Testis (tissue), 2 donors: ENCODE measurements at regions not wholly inside any gene's neighbourhood (a gene's known extent, or its start where the extent isn't known, plus 50 kb on each side); places are given as distances from the start of the nearest gene placed in this dataset.

ENCODE experiments used
- DNase-seq: peaks from one replicate; pipeline ENCODE4 v3.0.0-alpha.2; 2019
- H3K27ac ChIP-seq, 2 donors: fragments of 200-600 bp; sonication (generic); one replicate each; pipeline ENCODE4 v1.5.1; 2019
- H3K27me3 ChIP-seq: fragments of 200-600 bp; sonication (generic); one replicate; pipeline ENCODE4 v1.5.1; 2019
- H3K36me3 ChIP-seq: fragments of 200-600 bp; sonication (generic); one replicate; pipeline ENCODE4 v1.5.1; 2017; ENCODE audit warnings: low read depth; ENCODE audit errors: missing control alignments
- H3K4me1 ChIP-seq: fragments of 200-600 bp; sonication (generic); one replicate; pipeline ENCODE4 v1.5.1; 2019
- H3K4me3 ChIP-seq, 2 donors: fragments of 200-600 bp; sonication (generic); one replicate each; pipeline ENCODE4 v1.5.1; 2017 to 2019
- H3K9me3 ChIP-seq: fragments of 200-600 bp; sonication (generic); one replicate; pipeline ENCODE4 v1.5.1; 2017
- POLR2A ChIP-seq: fragments of 450-650 bp; IDR thresholded peaks from one replicate; pipeline ENCODE4 v1.6.1; 2017; ENCODE audit warnings: antibody characterized with exemption, mild to moderate bottlenecking, moderate library complexity
- WGBS, 2 donors: methylation state at CpG; one replicate each; pipeline ENCODE4 v1.1.5; 2018; 5-methylcytosine and 5-hydroxymethylcytosine counted together
- intact Hi-C: fragments of 100-400 bp; cut with DNase I; formaldehyde crosslinking; loops from one replicate; pipeline ENCODE4 v1.15.1; 2023; ENCODE audit warnings: low total_unique reads
- TF ChIP-seq, protein P1 (sequence below), 3 experiments: fragments of 450-650 bp in 2 of 3; fragments of 200-600 bp in 1 of 3; sonication (generic) in 1 of 3; IDR thresholded peaks; one replicate each; pipeline ENCODE4 v1.5.1; 2016 to 2019; ENCODE audit warnings: antibody characterized with exemption in 3 of 3, mild to moderate bottlenecking in 2 of 3, moderate library complexity in 1 of 3

DNA sequence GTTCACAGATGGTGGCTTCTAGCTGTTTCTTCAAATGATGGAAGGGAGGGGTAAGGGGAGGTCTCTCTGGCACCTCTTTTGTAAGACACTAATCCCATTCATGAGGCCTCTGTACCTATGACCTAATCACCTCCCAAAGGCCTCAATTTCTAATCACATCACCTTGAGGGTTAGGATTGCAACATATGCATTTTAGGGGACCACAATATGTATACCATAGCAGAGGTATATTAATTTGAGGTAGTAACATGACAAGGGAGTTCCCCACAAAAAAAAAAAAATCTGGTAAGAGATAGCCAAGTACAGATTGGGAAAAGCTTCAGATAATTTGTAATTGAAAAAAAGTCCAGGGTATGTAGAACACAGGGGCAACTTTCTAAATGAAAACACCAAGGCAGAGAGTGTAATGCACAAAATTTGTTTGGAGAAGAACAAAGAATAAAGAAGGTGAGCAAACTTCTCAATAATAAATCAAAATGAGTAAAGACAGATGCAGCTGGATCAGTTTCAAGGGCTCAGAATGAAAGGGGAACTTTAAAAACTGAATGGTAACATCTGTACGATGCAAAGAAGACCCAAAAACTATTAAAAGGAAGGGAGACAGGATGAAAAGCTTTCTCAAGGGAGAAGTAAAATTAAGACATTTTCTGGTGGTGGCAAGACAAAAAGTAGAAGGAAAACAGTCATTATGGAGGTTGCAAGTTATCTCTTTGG, 125.5 kb upstream of the DCN start:
- no peaks in the 10 kb centered on the region for H3K9me3 ChIP-seq
- TF ChIP-seq, protein P1, sequence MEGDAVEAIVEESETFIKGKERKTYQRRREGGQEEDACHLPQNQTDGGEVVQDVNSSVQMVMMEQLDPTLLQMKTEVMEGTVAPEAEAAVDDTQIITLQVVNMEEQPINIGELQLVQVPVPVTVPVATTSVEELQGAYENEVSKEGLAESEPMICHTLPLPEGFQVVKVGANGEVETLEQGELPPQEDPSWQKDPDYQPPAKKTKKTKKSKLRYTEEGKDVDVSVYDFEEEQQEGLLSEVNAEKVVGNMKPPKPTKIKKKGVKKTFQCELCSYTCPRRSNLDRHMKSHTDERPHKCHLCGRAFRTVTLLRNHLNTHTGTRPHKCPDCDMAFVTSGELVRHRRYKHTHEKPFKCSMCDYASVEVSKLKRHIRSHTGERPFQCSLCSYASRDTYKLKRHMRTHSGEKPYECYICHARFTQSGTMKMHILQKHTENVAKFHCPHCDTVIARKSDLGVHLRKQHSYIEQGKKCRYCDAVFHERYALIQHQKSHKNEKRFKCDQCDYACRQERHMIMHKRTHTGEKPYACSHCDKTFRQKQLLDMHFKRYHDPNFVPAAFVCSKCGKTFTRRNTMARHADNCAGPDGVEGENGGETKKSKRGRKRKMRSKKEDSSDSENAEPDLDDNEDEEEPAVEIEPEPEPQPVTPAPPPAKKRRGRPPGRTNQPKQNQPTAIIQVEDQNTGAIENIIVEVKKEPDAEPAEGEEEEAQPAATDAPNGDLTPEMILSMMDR (IDR thresholded peaks at IDR 0.05): no peak
- TF ChIP-seq POLR2A: no peak
- no peaks in the 10 kb centered on the region for H3K36me3 ChIP-seq
- H3K27me3 ChIP-seq: no peaks in the 10 kb centered on the region
- H3K27ac ChIP-seq: peak overlapping the region in 1 of 2 donors; percentile 2
- no peaks in the 10 kb centered on the region for H3K4me1 ChIP-seq
- no peak for DNase-seq
- 34 to 48% methylated on average over 1 of the region's 1 CpG for WGBS, 2 donors
- intact Hi-C loops: no loop called here
- H3K4me3 ChIP-seq: no peak overlapping the region

DNA sequence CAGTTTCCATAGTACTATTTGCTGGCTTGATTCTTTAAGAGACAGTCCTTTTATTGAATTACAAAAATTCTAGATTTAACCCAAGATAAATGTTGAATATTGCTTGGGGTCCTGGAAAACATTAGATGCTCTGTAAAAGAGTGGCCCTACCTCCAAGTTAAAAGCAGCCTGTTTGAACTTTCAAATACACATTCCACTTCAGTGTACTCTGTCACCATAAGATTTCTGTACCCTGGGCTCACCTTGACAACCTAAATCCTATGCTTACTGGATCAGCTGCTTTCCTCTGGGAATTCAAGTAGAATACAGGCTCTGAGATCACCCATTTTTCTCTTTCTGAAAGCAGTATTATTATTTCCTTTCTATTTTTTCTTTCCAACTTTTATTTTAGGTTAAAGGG, 107.7 kb upstream of the DCN start:
- H3K27ac ChIP-seq: no peak overlapping the region
- no peaks in the 10 kb centered on the region for H3K4me1 ChIP-seq
- no peaks in the 10 kb centered on the region for H3K9me3 ChIP-seq
- H3K36me3 ChIP-seq: no peaks in the 10 kb centered on the region
- DNase-seq: no peak
- H3K4me3 ChIP-seq: no peak overlapping the region
- H3K27me3 ChIP-seq: no peaks in the 10 kb centered on the region
- intact Hi-C loops: no loop called here
- TF ChIP-seq, protein P1 (IDR thresholded peaks at IDR 0.05): no peak
- no peak for TF ChIP-seq POLR2A

DNA sequence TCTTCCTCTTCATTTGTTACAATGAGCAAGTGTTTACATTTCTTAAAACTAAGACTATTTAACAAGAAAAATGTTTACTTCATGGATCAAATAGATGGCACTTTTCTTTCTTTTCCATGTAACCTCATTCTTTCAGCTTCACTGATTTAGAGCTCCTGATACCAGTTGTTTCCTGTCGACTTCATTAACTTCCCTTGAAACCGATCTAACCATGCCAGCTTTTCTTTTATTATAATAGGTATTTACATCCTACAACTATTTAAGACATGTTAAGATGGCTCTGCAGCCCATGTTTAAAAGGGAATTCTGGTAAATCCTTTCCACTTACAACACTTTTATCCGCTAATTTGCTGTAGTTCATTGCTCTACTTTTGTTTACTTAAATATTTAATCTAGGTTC, 107.3 kb upstream of the DCN start:
- H3K4me3 ChIP-seq: no peak overlapping the region
- intact Hi-C loops: no loop called here
- TF ChIP-seq, protein P1 (IDR thresholded peaks at IDR 0.05): no peak
- TF ChIP-seq POLR2A: no peak
- H3K9me3 ChIP-seq: no peaks in the 10 kb centered on the region
- no peak for DNase-seq
- H3K36me3 ChIP-seq: no peaks in the 10 kb centered on the region
- no peaks in the 10 kb centered on the region for H3K4me1 ChIP-seq
- H3K27me3 ChIP-seq: no peaks in the 10 kb centered on the region
- WGBS, 2 donors: 57 to 63% methylated on average over 3 of the region's 3 CpGs
- H3K27ac ChIP-seq: no peak overlapping the region

DNA sequence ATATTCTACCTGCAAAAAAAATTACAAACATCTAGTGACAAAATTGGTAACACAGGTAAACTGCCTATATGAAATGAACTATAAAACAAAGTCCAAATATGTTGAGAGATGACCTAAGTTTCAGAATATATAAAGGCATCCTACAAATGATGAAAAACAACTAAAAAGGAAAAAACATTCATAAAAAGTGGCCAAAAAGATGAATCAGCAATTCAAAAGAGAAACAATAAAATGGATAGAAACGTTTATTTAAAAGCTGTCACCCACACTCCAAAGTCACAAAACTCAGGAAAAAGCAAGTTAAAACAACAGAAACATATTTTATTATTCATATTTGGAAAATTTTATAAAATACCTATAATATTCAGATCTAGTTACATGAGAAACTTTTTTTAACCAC, 106.5 kb upstream of the DCN start:
- H3K27me3 ChIP-seq: no peaks in the 10 kb centered on the region
- H3K36me3 ChIP-seq: no peaks in the 10 kb centered on the region
- no peaks in the 10 kb centered on the region for H3K4me1 ChIP-seq
- intact Hi-C loops: no loop called here
- no peaks in the 10 kb centered on the region for H3K9me3 ChIP-seq
- no peak for DNase-seq
- no peak for TF ChIP-seq POLR2A
- TF ChIP-seq, protein P1 (IDR thresholded peaks at IDR 0.05): no peak
- 37 to 55% methylated on average over 1 of the region's 1 CpG for WGBS, 2 donors
- no peak overlapping the region for H3K27ac ChIP-seq
- no peak overlapping the region for H3K4me3 ChIP-seq

GRCh38 chr12:91287753-91288152, 105.1 kb upstream of the DCN start:
- TF ChIP-seq, protein P1 (IDR thresholded peaks at IDR 0.05): no peak
- no peak for TF ChIP-seq POLR2A
- Histone ChIP-seq H3K27me3 (no peaks in the 10 kb centered on the region), H3K4me3 (no peak overlapping the region), H3K4me1 (no peaks in the 10 kb centered on the region), H3K36me3 (no peaks in the 10 kb centered on the region), H3K9me3 (no peaks in the 10 kb centered on the region), H3K27ac (no peak overlapping the region)
- DNase-seq: no peak
- 58 to 61% methylated on average over 3 of the region's 3 CpGs for WGBS, 2 donors
- intact Hi-C loops: no loop called here
